Small intestine (tissue), 7 donors: ENCODE measurements at regions not wholly inside any gene's neighbourhood (a gene's known extent, or its start where the extent isn't known, plus 50 kb on each side); places are given as distances from the start of the nearest gene placed in this dataset.
A peak's percentile ranks its signal among the peaks of the same experiment; 100 is the strongest.
"Not testable (repeated sequence)": the region's sequence is repeated elsewhere in the genome, so short reads cannot be mapped to it uniquely, and the experiment has no call there.

ENCODE experiments used
- DNase-seq, 2 donors: peaks; one replicate each; pipeline versions ENCODE4 v3.0.0 to v3.0.0-alpha.2; 2013
- FAIRE-seq: peaks from 2 replicates; lab custom pipeline; 2012; peaks lifted over from hg19 to GRCh38; lab: Jason Lieb, UNC
- H3K27ac ChIP-seq, 3 donors: one replicate each; pipeline ENCODE4 v1.5.1; 2013; ENCODE audit warnings: low read length in 2 of 3, mild to moderate bottlenecking in 2 of 3, control low read depth in 1 of 3, inconsistent platforms in 1 of 3, low read depth in 1 of 3, moderate library complexity in 1 of 3
- H3K27me3 ChIP-seq, 3 donors: one replicate each; pipeline ENCODE4 v1.6.1; 2013; ENCODE audit warnings: low read length in 3 of 3, inconsistent platforms in 1 of 3; ENCODE audit not compliant: control insufficient read depth in 3 of 3, insufficient read depth in 3 of 3
- H3K36me3 ChIP-seq, 3 donors: one replicate each; pipeline ENCODE4 v1.6.1; 2013; ENCODE audit warnings: low read length in 3 of 3, inconsistent platforms in 1 of 3, low read depth in 1 of 3, mild to moderate bottlenecking in 1 of 3, moderate library complexity in 1 of 3; ENCODE audit not compliant: control insufficient read depth in 3 of 3, insufficient read depth in 2 of 3
- H3K4me1 ChIP-seq, 3 donors: one replicate each; pipeline ENCODE4 v1.6.1; 2013; ENCODE audit warnings: low read length in 2 of 3, inconsistent platforms in 1 of 3, low read depth in 1 of 3, mild to moderate bottlenecking in 1 of 3, moderate library complexity in 1 of 3; ENCODE audit not compliant: control insufficient read depth in 3 of 3, insufficient read depth in 2 of 3
- H3K4me3 ChIP-seq, 3 donors: one replicate each; pipeline ENCODE4 v1.5.1; 2013; ENCODE audit warnings: low read length in 3 of 3, control low read depth in 1 of 3, inconsistent platforms in 1 of 3, low read depth in 1 of 3, mild to moderate bottlenecking in 1 of 3, moderate library complexity in 1 of 3
- H3K9me3 ChIP-seq, 2 donors: one replicate each; pipeline ENCODE4 v1.6.1; 2013; ENCODE audit warnings: low read depth in 1 of 2, low read length in 1 of 2; ENCODE audit not compliant: control insufficient read depth in 2 of 2, insufficient read depth in 1 of 2
- WGBS, 3 donors: extraction: QIAGEN DNeasy Blood & Tissue Kit; methylation state at CpG; one replicate each; pipeline ENCODE4 v1.1.7; 2013; 5-methylcytosine and 5-hydroxymethylcytosine counted together
- donor health status: healthy with polysubstance abuse.
- donor health status: control.
- donor health status: control.
- donor health status: Bipolar disorder and iron deficiency.
- donor health status: healthy.

DNA sequence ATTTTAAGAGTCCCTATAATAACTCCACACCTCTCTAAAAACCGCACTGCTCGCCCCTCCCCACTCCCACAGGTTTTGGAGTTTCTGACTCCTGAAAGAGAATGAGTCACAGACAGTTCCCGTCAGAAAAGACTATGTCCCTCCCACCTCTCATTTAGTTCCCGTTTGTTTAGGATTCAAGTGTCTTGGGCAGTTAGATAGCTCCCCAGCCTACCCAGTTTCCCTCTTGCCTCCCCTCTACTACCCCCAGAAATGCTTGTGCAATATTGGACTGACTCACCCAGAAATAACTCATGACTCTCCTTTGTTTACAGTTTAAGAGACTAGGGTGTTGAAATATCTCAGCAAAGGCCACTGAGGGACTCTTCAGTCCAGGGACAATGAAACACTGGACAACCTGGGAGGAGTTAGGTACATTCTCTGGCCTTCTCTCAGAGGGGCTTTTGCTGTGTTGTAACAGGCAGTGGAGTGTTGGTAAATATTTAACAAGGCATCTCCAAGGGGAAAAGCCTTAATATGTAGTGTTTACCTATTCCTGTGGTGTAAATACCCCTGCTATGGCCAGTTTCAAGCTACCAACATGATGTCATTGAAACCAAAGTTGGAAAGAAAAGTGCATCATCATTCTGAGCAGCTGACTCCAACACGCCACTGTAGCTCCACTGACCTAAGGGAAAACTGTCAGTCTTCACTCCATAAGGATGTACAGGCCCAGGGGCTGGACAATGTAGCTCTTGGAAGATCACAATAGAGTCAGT is 96.1 kb upstream of the CHD2 start:
- Histone ChIP-seq H3K9me3 (peaks cover 0 to 4% of the 10 kb centered on the region in 2 donors), H3K27ac (peak overlapping the region in 2 of 3 donors; percentile 88 to 90), H3K4me1 (peaks cover 0 to 21% (median 3%) of the 10 kb centered on the region in 3 donors), H3K27me3 (no peaks in the 10 kb centered on the region), H3K4me3 (no peak overlapping the region), H3K36me3 (no peaks in the 10 kb centered on the region)
- FAIRE-seq (no peak), DNase-seq (peak; percentile 50 to 84)
- WGBS, 3 donors, result 38 to 56% (median 41%) methylated on average over 5 of the region's 5 CpGs

DNA sequence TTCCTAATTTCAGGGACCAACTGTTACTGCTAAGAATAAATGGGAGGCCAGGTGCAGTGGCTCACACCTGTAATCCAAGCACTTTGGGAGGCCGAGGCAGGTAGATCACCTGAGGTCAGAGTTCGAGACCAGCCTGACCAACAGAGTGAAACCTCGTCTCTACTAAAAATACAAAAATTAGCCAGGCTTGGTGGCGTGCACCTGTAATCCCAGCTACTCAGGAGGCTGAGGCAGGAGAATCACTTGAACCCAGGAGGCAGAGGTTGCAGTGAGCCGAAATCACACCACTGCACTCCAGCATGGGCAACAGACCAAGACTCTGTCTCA is 95.6 kb upstream of the CHD2 start:
- H3K36me3 ChIP-seq, H3K27me3 ChIP-seq, FAIRE-seq, H3K4me3 ChIP-seq, DNase-seq, H3K9me3 ChIP-seq: not testable (repeated sequence)
- Histone ChIP-seq H3K27ac (peak overlapping the region in 2 of 3 donors; percentile 88 to 90), H3K4me1 (peaks cover 0 to 21% (median 3%) of the 10 kb centered on the region in 3 donors)
- 93 to 98% (median 98%) methylated on average over 5 of the region's 5 CpGs for WGBS, 3 donors

GRCh38 chr15:92805080-92805690 is 94.9 kb upstream of the CHD2 start:
- FAIRE-seq (no peak), DNase-seq (no peak)
- peaks cover 0 to 24% (median 3%) of the 10 kb centered on the region in 3 donors for H3K4me1 ChIP-seq

DNA sequence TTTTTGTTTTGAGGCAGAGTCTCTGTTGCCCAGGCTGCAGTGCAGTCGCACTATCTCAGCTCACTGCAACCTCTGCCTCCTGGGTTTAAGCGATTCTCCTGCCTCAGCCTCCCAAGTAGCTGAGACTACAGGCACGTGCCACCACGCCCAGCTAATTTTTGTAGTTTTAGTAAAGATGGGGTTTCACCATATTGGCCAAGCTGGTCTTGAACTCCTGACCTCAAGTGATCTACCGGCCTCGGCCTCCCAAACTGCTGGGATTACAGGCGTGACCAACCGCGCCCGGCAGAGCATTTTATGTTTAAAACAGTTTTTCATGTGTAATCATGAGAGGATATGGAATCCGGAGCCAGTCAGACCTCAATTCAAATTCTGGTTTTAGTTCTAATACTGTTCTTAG is 94.0 kb upstream of the CHD2 start:
- not testable (repeated sequence) for H3K27me3 ChIP-seq, H3K27ac ChIP-seq, DNase-seq, H3K36me3 ChIP-seq, H3K4me3 ChIP-seq, H3K9me3 ChIP-seq, FAIRE-seq
- 94 to 95% (median 94%) methylated on average over 11 of the region's 11 CpGs for WGBS, 3 donors
- H3K4me1 ChIP-seq, result peaks cover 0 to 31% (median 3%) of the 10 kb centered on the region in 3 donors

More at GRCh38 chr15:92805080-92805690, 94.9 kb upstream of the CHD2 start:
- Histone ChIP-seq H3K9me3 (peaks cover 0 to 4% of the 10 kb centered on the region in 2 donors), H3K27me3 (no peaks in the 10 kb centered on the region), H3K4me3 (no peak overlapping the region), H3K36me3 (no peaks in the 10 kb centered on the region), H3K27ac (peak overlapping the region in 1 of 3 donors; percentile 90)
- WGBS, 3 donors, result 93 to 96% (median 95%) methylated on average over 10 of the region's 10 CpGs

DNA sequence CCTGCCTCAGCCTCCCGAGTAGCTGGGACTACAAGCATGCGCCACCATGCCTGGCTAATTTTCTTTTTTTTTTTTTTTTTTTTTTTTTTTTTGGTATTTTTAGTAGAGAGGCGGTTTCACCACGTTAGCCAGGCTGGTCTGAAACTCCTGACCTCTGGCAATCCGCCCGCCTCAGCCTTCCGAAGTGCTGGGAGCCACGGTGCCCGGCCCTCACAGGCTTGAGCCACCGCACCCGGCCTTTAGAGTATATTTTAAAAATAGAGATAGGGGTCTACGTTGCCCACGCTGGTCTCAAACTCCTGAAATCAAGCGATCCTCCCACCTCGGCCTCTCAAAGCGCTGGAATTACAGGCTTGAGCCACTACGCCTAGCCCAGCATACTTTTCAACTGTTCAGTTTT is 93.4 kb upstream of the CHD2 start:
- DNase-seq (no peak), FAIRE-seq (no peak)
- 87 to 90% (median 89%) methylated on average over 16 to 17 of the region's 17 CpGs for WGBS, 3 donors
- Histone ChIP-seq H3K4me3 (no peak overlapping the region), H3K27ac (peak overlapping the region in 1 of 3 donors; percentile 30), H3K36me3 (no peaks in the 10 kb centered on the region), H3K27me3 (no peaks in the 10 kb centered on the region), H3K4me1 (peaks cover 0 to 29% (median 3%) of the 10 kb centered on the region in 3 donors), H3K9me3 (peaks cover 0 to 4% of the 10 kb centered on the region in 2 donors)

DNA sequence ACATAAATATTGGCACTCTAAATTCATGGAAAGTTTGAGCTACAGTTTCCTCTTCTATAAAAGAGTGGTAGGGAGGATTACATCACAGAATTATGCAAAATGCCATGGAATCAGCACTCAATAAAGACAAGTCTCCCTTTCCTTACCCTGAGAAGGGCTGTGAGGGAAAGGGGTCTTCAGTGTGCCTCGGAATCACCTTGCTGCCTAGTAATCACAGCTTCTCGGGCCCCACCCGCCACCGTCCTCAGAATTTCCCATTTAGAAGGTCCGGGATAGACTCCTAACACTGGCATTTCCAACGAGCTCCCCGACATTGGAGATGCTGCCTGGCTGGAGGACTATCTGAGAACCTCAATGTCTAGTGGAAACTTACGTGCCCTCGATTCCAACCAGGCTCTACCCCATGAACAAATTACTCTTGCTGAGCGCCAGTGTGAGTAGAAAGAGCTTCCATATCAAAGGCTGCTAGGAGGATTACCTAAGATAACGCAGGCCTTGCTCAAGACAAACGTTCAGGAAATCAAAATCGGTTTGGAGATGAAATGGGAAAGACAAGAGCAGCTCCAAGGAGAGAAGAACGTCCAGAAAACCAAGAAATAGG is 92.1 kb upstream of the CHD2 start:
- Histone ChIP-seq H3K9me3 (peaks cover 0 to 4% of the 10 kb centered on the region in 2 donors), H3K4me3 (peak overlapping the region; percentile 36 to 74 (median 58)), H3K27me3 (no peaks in the 10 kb centered on the region), H3K27ac (peak overlapping the region; percentile 73 to 99 (median 98)), H3K4me1 (peaks cover 0 to 26% (median 2%) of the 10 kb centered on the region in 3 donors), H3K36me3 (no peaks in the 10 kb centered on the region)
- FAIRE-seq (no peak), DNase-seq (peak; percentile 59 to 73)
- WGBS, 3 donors, result 18 to 50% (median 34%) methylated on average over 13 to 14 of the region's 14 CpGs

- H3K27me3 ChIP-seq, result no peaks in the 10 kb centered on the region
- peak in 1 of 2 donors; percentile 61 for DNase-seq
- H3K36me3 ChIP-seq, result no peaks in the 10 kb centered on the region
- WGBS, 3 donors, result 0 to 3% (median 2%) methylated on average over 30 of the region's 30 CpGs
- H3K4me3 ChIP-seq, result peak overlapping the region; percentile 36 to 74 (median 58)
- no peak for FAIRE-seq
- H3K4me1 ChIP-seq, result peaks cover 0 to 26% (median 2%) of the 10 kb centered on the region in 3 donors
- H3K9me3 ChIP-seq, result peaks cover 0 to 4% of the 10 kb centered on the region in 2 donors
- peak overlapping the region; percentile 73 to 99 (median 98) for H3K27ac ChIP-seq
Observed at GRCh38 chr15:92808598-92809063, 91.5 kb upstream of the CHD2 start.
